Cerebellar cortex (tissue), 1 donor: ENCODE measurements at regions not wholly inside any gene's neighbourhood (a gene's known extent, or its start where the extent isn't known, plus 50 kb on each side); places are given as distances from the start of the nearest gene placed in this dataset.

Source experiments
- DNase-seq: peaks from one replicate; pipeline ENCODE4 v3.0.0-alpha.2; 2015; ENCODE audit warnings: low spot score

DNA sequence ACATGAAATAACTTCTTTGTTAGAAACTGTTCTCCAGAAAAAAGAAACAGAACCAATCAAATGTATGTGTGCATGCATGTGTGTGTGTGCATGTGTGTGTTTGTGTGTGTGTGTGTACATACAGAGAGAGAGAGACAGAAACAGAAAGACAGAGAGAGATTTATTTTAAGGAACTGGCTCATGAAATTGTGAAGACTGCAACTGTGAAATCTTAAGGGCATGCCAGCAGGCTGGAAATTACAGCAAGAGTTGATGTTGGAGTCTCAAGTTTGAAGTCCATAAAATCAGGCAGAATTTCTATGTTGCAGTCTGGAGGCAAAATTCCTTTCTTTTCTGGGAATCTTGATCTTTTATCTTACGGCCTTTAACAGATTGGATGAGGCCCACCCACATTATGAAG, 168.9 kb upstream of the CDH20 start:
- DNase-seq: no peak

DNA sequence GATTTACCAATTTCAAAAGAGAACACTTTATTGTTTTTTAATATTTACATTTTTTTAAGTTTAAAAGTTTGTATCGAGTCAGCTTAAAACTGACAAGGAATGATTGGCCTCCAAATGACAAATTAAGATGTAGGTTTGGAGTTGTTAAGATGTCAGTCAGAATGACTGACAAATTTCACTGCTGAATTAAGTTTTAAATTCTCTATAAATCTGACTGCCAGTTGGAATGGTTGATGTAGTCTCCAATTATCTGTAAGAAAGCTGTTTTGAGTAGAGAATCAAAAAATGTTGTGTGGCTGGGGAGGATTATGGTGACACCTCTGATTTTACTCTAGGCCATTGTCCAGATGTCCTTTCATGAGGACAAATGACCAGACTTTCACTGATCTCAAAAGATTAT, 165.3 kb upstream of the CDH20 start:
- DNase-seq: no peak

DNA sequence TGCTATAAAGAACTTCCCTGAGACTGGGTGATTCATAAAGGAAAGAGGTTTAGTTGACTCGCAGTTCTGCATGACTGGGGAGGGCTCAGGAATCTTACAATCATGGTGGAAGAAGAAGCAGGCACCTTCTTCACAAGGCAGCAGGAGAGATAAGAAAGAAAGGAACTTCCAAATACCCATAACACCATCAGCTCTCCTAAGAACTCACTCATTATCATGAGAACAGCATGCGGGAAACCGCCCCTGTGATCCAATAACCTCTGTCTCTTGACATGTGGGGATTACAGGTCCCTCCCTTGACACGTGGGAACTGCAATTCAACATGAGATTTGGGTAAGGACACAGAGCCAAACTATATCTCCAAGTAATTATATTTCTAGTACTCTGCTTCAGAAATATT, 163.8 kb upstream of the CDH20 start:
- no peak for DNase-seq

DNA sequence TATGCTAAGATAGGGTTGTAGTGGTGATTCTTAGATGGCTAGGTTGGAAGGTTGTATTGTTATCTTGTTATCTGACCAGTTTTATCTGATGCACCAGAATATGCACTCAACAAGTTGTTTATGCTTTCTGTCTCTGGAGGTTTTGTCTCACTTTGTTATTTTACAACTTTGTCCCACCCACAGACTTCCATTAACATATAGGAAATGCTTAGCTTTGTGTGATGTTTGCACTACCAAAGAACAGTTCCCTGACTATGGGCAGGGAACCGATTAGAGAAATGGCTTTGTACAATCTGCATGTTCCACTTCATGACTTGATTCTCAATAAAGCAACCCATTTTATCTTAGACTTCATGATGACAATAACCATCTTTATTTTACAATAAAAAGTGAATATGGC, 160.6 kb upstream of the CDH20 start:
- no peak for DNase-seq

DNA sequence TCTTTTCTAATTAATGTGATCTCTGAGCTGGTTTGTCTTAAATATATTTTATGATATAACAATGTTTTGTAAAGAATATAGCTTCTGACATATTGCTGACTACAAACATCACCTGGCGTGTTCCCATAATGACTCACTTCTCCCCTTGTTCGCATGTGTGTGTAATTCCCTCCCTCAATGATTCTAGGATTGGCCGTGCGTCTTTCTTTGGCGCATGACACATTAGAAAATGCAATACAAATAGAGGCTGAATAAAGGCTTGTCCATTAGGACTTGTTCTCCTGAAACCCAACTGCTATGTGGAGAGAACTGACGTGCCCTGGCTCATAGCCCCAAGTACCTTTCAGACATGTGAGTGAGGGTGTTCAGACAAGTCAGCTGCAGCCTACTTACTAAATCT, 159.7 kb upstream of the CDH20 start:
- no peak for DNase-seq

DNA sequence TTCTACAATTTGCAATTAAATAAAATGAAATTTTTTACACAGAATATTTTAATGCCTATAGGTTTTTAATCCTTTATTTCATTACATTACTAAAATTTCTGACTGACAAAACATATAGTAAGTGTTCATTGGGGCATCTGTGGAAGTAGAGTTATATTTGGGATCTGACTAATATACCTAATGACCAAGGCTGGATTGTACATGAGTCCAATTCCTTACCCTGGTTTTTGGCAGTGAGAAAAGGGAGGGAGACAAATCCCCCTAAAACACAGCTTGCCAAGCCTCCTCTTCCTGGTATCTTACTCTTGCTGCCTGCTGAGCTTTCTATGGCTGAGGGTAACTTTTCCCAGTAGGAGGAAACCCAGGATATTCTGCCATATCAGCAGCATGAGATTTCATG, 149.4 kb upstream of the CDH20 start:
- DNase-seq: no peak

DNA sequence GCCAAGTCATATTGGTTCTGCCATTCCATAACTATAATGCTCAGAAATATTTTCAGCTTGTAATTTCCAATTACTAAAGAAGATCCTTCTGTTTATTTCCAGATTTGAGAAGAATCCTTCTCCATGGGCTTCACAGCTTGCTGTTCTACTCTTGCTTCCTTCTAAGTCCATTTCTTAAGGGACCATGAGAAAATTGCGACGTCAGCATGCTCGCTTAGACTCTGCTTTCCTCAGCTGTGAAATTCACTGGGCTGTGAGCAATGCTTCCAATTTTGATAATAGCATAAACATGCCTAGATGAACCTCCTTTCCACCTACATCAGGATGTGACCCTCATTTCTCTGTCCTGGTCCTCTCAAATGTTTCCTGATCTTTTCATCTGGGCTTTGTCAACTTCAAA, 145.3 kb upstream of the CDH20 start:
- DNase-seq: no peak

DNA sequence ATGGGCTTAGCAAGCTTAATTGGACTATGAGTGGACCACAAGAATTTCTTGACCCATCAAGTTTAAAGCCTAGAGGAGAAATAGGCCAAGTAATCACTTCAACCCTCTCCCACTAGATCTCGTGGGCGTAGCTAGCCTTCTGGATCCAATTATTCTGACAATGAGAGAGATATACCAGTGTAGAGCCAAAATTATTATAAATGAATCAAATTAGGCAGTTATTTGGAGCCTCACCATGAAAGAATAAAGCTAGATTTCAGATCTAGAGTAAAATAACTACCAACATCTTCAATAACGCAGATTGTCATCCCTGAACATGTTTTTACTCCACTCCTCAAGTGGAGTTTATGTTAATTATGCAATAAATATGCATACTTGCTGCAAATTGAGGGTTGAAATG, 143.9 kb upstream of the CDH20 start:
- no peak for DNase-seq

DNA sequence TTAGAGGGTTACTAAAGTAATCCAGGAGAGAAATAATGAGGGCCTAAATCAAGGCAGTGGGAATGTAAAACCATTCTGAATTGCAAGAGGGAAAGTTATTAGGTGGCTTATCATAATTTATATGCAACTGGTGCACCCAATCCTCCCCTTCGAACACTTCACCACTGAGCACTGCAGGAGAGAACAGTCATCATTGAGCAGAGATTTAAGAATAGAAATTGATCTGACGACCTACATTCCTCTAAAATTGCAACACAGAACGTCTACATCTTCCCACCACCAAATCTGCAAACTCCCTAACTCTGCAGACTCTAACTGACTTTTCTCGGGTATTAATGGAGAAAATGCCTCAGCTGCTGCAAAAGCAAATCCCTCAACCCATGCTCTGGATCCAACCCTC, 138.5 kb upstream of the CDH20 start:
- no peak for DNase-seq

DNA sequence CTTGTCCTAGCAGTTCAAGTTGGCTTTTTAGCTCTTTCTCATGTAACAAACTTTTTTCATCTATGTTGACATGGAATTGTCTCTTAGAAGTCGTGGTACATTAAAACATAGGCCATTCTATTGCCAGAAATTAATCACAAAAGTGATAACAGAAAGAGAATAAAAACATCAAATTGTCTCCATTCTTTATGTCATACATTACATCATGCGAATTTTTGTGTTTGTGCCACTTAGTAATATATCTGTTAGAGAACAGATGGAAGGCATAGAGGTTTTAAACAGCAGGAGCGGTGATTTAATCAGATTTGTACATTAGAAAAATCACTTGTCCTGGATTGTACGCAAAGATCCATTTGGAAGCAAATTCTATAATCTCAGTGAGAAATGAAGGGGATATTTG, 136.5 kb upstream of the CDH20 start:
- no peak for DNase-seq

DNA sequence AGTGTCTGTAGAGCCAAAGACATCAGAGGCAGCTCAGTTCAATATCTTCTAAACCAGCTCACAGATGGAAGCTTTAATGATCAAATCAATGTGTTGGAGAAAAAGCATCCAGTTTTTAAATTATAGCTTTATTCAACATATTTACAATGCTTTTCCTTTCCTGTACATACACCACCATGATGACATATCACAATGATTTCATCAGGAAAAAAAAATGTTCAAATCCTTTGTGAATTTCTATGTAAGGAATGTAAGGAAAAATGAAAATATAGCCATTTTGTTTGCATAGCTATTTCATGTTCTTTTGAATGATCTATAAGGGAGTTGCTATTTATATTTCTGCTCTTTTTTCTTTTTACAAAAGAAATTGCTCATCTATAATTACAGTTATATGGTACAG, 134.7 kb upstream of the CDH20 start:
- no peak for DNase-seq

DNA sequence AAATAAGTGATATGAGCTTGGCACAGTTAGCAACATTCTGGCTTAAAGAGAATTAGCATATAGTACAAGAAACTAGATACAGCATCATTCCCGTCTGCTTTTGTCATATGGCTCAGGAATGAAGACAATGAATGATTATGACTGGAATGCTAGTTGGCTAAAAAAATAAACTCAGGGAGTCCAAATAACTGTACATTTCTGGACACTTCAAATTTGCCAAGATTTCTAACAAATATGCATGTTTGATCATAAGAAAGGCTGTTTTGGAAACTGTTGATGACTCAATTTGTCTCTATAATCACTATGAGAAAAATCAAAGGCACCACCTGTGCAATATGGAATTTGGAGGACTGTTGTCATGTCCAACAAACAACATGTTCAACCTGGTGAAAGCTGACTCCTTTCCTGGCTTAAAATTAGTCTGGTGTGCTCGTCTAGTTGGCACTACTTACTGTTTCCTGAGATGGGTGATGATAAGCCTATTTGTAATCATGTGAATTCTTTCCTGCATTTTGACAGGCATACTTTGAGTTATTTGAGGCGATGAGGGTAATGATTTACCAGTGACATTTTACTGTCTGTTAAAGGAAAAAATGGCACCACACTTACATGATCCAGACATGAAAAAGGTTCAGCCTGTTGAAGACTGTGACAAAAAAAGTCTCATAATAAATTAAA, 133.9 kb upstream of the CDH20 start:
- peak; percentile 63 for DNase-seq

DNA sequence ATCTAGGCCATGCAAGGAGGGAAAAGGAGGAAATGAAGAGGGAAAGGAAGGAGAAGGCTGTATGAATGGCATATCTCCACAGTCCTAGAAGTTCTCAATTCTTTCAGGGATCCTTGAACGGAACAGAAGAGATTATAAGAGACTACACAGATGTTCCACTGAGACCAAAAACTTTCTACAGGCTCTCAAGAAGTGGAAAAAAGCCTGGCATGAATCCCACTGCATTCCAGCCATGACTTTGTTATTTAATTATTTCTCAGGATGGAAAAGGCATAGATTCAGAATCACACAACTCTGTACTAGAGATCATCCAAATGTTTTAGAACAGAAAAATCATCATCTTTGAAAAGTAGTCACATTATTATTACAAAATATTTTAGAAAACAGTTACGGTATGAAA, 131.7 kb upstream of the CDH20 start:
- DNase-seq: no peak

DNA sequence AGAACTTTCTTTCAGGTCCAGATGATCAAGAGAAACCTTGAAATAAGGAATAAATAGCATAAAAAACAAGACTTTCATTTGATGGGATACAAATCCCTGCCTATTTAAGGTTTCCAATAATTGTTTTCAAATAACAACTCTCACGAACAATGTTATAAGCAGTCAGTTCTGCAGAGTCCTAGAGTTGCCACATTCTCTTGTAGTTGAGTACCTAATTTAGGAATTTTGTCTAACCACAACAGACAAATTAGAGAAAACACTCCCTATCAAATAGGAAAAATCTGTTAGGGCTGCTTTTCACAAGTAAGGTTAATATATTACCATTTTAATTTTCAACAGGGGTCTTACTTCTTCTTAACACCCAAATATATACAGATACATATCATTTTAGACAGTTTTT, 130.1 kb upstream of the CDH20 start:
- DNase-seq: no peak

DNA sequence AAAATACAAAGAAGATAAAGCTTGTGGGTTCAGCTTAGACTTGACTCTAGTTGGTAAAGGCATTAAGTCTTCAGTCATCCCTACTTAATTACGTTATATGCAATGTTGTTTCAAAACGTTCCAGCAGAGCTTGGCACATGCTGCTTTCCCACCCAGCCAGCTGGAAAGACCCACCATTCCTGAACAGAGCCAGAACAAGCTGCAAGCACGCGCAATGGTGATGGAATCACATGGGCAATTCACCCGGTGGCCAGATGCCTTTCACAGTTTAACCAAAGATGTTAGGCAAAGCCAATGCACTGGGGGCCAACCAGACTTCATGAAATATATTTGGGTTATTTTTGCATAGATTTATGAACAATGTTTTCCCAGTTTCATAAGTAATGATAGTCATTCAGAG, 123.4 kb upstream of the CDH20 start:
- DNase-seq: peak; percentile 9

DNA sequence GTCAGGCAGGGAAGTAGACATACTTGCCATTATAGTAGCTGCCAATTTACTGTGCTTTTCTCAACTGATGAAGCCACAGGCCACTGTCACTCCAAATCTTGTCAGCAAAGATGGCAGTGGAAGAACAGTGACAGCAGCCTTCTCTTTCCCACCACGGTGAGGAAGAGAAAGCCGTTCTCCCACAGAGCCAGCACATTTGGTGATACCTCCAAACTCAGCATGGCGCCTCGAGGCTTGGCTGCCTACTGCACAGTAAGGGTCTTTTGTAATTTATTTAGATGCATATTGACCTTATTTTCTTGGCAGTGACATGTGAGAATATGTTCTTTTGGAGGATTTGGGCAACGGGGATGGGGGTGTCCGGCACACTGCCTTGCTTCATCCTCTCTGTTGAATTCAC, 117.2 kb upstream of the CDH20 start:
- peak; percentile 99 for DNase-seq

DNA sequence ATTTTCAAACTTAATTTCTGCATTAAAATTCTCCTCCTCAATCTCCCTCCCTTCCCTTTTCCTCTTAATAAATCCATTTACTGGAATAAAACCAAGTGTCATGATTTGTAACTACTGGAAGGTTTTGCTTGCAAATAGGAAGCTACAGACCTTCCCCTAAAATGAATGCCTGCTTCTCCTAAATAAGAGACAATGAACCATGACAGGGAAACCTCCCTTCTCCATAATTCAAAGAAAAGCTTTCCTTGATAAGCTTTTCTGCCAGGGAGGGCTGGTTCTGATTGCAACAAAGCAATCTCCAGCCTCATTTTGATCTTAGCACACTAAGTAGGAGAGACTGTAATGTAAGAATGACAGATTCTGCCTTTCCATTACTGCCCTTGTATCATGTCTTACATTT, 111.0 kb upstream of the CDH20 start:
- DNase-seq: no peak

DNA sequence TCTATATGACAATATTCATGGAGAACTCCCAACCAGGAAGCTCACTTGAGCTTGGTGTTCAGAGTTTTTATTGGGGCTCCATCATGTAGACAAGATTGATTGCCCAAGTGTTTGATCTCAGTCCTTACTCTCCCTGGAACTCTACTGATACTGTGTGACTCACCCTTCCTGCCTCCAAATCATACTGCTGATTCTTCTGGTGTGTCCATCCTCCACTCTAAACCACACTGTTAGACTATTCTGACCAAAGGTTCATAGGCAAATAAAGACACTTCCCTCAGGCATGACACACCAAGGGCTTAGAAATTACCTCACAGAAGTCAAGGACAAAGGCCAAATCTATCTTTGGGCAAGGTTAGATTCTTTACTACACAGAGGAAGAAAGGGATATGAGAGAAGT, 107.9 kb upstream of the CDH20 start:
- no peak for DNase-seq

DNA sequence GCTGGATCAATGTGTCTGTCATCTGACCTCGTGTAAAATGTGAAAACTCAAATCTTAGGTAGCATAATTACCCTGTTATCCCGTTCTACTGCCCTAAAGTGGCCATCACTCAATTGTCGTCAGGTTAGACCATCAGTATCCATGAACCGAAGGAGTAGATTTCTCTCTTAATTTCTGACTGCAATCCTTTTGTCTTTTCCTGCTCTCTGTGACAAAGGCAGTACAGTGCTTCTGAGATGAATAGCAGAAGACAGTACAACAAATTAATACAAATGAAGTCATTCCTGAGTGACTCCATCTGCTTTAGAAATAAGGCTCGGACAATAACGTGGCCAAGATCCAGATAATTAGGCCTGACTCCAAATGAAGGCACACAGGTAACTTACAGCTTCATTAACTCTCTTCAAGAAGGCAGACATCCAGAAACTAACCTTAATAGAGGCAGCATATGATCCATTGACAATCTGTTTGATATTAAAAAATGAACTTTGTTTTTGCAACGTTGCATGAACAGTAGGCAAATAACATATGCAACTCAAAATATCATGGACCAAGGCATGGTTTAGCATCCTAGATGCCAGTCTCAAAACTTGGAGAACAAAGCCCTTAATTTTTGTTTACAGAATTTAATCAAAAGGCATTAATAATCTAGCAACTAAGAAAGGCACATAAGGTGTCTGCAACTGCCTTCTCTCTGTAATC, 96.7 kb upstream of the CDH20 start:
- DNase-seq: peak; percentile 98

DNA sequence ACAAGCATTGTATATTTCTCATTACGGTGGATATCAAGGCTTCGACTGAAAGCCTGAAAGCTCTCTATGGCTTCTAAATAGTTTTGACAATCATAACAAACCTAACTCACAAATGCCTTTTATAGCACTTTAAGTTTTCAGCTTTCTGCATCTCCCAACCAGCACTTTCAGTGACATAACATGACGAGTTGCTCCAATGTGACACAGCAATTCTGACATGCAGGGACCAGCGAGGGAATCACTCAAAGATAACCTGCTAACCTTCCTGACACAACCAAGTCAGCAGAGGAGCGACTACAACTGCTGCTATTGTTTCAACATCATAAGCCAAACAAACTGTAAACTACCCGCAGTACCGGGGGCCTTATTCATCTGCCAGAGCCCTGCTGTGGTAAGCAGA, 95.7 kb upstream of the CDH20 start:
- DNase-seq: no peak

DNA sequence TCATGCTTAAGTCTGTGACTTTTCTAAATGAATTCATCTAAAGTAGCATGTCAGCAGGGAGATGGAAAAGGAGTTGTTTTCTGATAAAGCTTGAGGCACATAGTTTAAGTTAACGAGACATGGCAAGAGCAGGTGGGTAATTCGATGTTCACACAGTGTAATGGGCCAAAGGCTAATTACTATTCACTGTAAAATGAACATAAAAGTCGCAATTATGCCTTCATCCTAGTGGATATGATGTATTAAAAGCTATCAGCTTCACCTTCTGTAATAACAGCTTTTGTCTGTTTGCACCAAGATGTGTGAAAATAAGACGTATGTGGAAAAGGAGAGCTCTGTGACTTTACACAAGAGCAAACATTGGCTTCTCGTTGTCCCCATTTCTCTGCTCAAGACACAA, 94.2 kb upstream of the CDH20 start:
- no peak for DNase-seq

DNA sequence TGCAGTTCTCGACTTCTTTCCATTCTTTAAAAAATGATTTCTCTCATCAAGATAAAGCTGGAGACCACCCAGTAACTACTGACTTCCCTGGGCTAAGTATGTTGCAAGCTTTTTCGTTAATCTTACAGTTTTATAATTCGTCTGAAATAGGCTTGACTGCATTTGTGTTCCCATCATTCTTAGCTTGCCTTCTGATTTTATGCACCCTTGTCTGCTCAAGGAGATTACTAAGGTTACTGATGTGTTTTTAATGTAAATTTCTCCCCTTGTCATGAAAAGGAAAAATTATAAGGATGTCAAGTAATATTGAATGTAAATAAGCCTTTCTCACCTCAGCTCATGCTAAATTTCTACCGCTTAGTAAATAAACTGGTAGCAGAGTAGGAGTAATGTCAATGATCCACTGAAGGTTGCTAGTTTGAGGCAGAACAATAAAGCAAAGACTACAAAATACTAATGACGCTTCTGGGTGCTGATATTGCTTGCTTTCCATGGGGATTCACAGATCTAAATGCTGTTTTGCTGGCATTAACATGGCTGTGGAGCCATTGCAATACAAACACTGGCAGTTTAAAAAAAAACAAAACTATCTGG, 91.9 kb upstream of the CDH20 start:
- no peak for DNase-seq

DNA sequence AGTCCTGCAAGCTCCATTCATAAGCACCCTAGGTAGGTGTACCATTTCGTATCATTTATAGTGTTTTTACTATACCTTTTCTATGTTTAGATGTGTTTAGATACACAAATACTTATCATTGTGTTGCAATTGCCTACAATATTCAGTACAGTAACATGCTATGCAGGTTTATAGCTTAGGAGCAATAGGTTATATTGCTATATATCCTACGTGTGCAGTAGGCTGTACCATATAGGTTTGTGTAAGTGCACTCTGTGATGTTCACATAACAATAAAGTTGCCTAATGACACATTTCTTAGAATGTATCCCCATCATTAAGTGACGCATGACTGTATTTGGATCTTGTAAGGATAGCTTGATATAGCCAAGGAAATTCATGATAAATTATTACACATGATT, 88.6 kb upstream of the CDH20 start:
- DNase-seq: no peak

DNA sequence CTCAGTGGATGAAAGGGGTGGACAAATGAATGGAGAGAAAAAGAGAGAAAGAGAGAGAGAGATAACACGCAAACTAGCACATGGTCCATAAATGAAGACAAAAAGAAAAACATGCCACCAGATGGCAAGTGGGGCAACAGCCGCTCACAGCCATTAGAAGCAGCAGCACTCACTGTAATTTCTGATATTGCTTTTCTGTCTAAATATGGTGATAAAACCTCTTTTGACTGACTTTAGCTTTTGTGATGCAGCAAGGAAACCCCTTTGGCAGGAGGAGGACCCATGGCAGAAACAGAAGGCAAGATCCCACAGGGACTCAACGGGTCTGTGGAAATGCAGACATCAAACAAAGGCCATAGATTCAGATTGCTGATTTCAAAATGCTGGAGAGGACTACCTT, 88.0 kb upstream of the CDH20 start:
- no peak for DNase-seq
